HG03565 (cell line): ENCODE measurements at regions not wholly inside any gene's neighbourhood (a gene's known extent, or its start where the extent isn't known, plus 50 kb on each side); places are given as distances from the start of the nearest gene placed in this dataset.

ENCODE experiments used
- ATAC-seq: cut with Tn5 transposase; IDR thresholded peaks from one replicate; pipeline ENCODE4 v1.9.1; 2021; ENCODE audit warnings: mild to moderate bottlenecking, moderate library complexity; ENCODE audit not compliant: unreplicated experiment

GRCh38 chr12:92504594-92504981 lies 198.2 kb upstream of the PLEKHG7 start:
- no peak for ATAC-seq

GRCh38 chr12:92503971-92504593 lies 198.7 kb upstream of the PLEKHG7 start:
- no peak for ATAC-seq

GRCh38 chr12:92503029-92503931 lies 199.5 kb upstream of the PLEKHG7 start:
- peak; percentile 51 for ATAC-seq

DNA sequence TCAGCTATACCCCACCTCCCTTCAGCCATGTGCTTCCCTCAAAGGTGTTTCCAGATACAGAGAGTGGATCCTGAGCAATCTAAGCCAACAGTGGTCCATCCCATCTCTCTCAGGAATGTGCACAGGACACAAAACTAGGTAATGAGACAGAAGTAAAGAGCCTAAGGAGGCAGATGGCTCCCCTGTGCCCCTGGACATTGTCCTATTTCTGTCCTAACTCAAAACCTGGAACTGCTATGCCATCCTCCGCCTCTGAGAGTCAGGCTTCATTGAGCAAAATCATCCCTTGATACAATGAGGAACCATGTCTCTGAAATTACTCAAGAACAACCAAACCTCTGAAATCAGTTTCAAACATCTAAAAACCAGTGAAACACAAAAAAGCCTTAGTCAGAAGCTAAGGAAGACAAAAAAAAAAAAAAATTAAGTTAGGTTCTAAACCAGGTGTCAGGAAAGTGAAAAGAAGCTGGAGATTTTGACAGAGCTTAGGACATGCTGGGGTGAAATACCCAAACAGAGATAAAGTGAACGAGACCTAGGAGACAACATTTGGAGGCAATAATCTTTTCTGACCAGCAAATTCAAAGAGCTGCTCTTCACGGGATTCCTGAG lies 200.3 kb upstream of the PLEKHG7 start:
- ATAC-seq = peak; percentile 41

DNA sequence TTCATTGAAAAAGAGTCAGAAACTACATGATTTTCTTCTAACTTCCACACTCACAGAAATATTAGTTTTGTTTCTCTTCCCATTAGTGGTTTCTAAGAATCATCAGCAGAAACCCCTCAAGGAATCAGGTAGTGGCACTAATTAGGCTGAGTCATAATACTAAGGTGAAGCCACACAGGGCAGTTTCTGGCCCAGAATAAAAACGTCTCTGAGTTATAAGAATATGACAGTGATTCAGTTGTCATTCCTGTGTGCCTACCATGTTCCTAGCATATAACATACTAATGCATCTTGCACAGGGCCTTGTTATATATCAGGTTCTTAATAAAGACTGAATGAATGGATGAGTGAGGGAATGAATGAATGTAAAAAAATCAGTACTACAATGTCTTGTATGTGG lies 206.0 kb upstream of the PLEKHG7 start:
- ATAC-seq = peak; percentile 39

DNA sequence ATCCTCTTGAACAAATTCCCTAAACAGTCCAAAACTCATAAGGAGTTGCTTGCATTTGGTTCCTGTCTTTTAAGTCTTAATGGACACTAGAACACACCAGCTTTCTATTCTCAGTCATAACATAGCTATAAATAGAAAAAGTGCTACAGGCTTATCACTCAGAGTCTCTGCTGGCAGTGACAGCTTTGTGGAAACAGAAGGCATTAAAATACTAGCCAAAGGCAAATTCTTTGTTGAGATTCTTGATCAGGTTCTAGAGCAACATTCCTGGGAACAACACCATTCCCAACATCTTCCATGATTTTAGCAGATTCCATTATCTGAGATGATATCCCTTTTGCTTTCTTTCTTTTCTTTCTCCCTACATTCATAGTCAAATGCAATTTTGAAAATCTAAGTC lies 207.7 kb upstream of the PLEKHG7 start:
- peak; percentile 35 for ATAC-seq

DNA sequence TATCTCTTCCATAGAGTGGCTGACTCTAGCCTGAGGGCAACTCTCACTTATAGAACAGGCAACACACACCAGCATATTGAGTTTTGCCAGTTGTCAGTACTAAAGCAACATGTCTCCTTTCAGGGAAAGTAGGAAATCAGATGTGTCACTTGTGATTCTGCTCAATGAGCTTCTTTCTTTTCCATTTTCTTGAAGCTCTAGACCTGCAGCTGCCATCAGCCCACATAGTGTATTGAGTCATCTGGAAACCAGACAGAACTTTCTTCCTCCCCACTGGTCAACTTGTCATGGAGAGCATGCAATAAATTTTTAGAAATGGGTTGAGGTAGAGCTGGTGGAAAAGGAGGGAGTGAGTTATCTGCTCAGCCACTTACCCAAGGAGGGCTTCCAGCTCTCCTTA lies 209.0 kb upstream of the PLEKHG7 start:
- peak; percentile 54 for ATAC-seq

DNA sequence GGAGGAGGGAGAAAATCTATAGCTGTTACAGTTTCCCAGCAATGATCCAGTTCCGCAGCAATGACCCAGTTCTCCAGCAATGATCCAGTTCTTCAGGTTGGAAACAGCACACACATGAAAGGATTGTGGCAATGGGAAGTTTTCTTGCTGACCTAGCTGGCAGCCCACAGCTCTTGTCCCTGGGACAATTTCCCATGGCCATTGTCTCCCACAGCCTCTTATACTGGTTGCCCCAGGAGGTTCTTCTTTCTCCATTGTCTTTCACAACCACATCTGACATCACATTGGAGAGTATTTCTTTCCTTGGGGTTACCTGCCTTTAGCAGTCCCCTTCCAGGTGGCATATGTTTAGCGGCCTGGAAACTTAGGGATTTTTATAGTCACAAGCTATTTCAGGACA lies 209.8 kb upstream of the PLEKHG7 start:
- no peak for ATAC-seq

DNA sequence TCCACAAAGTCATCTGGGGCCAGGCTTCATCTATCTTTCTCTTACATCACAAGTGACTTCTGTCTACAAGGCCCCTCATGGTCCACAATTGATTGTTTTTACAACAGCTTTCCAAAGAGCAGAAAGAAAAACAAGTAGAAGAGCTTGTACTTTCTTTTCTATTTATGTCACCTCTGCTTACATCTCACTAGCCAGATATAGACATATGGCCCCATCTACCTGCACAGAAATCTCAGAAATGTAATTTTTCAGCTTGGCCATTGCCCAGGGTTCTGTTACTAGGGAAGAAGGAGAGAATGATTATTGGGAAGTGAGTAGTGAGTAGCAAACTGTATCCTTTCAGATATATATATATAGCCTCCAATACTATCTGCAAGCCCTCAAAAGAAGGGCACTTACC lies 210.5 kb upstream of the PLEKHG7 start:
- ATAC-seq = no peak

DNA sequence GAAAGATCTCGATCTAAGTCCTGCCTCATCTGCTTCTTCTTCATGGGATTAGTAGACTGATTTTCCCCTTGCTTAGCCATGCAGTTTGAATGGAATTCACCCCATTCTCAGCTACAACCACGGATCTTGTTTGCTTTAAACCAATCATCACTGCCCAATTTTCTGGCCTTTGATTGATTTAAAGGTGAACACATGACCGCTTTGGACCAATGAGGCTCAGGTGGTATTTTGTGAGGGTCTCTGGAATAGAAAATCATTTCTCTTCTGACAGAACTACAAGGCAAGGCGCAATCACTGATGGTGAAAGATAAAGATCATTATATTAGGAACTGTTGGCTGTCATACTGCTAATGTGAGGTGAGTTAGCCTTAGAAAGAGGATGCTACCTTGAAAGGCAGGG lies 213.0 kb upstream of the PLEKHG7 start:
- no peak for ATAC-seq

GRCh38 chr12:92488735-92489134 lies 214.1 kb upstream of the PLEKHG7 start:
- no peak for ATAC-seq

GRCh38 chr12:92487138-92487485 lies 215.7 kb upstream of the PLEKHG7 start:
- no peak for ATAC-seq

DNA sequence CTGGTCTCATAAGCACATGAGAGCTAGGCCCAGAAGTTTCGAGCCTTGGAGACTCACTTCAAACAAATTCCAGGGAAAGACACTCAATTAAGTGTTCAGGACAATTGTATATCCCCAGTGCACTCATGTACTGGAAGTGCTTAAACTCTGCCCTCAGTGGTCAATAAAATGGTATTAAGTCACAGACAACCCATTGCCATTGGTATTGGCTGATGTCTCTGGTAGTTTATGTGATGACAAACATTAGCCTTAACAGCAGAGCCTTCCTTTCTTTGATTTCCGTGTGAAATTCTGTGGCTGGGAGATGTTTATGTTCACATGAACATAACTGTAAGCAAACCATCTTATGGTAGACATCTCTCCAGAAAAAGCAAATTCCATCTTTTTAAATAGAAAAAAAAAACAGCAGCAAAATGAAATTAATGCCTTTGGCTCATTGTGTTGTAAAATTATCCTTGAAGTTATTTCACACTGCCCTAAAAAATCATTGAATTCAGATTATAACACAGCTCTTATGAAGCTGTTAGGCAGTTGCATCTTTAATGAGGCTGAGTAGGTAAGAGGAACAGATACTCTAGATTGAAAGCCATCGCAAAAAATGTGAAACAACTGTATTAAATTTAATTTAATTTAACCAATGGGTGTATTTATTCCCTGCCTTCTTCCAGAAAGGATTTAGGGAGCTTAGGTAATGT lies 216.2 kb upstream of the PLEKHG7 start:
- ATAC-seq = no peak

DNA sequence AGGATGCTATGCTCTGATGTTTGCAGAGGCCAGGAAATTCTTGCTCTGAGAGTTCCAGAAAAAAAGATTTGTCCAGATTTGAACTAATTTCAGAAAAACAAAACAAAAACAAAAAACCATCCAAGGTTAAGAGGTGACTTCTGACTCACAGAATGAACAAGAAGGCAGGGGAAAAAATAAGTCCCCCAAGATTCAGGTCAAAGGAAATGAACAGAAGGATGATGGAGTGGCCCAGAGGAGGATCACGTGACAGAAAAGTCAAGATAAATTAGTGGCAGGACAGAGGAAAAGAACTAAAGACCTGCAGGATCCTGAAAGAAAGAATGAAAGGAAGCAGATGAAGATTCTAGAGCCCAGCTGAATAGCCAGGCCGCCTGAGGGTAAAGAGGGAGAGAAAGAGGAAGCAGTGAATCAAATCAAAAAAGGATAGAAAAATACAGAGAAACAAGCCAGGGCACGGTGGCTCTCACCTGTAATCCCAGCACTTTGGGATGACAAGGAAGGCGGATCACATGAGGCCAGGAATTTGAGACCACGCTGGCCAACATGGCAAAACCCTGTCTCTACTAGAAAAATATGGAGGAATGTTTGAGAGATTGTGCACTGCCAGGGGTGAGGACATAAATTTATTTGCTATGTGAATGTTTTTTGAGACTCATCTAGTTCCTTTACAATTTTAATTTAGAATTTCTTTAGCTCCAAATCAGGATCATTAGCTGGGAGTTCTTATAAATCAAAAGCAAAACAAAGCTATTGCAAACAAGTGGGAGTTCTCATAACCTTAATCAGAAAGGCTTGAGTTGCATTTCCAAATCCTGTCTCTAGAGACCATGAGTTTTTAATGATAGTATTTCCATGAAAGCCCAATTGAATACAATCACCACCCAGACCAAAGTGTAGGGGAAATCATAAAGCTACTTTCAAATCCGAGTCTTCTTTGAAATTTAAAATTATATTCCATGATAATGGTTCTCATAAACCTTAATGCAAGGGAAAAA lies 217.1 kb upstream of the PLEKHG7 start:
- no peak for ATAC-seq

GRCh38 chr12:92482599-92482998 lies 220.2 kb upstream of the PLEKHG7 start:
- no peak for ATAC-seq

- ATAC-seq = no peak
Measured at GRCh38 chr12:92481066-92481465, 221.7 kb upstream of the PLEKHG7 start.

DNA sequence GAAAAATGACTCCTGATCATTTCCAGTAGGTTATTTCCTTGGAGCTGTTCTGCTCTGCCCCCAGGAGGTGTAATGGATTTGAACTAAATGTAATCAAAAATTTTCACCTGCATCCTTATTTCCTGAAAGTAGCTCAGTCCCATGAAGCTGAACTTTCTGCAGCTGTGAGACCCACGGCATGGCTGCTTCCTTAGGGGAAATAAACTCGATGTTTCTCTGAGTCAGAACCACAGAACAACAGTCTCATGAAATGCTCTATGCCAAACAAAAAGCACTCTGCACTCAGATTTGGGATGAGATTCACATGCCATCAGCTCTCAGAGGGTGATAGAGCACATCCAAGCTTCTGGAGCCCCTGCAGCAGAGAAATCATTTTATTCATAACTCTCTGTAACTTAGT lies 224.1 kb upstream of the PLEKHG7 start:
- ATAC-seq = no peak

GRCh38 chr12:92476844-92477243 lies 225.9 kb upstream of the PLEKHG7 start:
- ATAC-seq = no peak

DNA sequence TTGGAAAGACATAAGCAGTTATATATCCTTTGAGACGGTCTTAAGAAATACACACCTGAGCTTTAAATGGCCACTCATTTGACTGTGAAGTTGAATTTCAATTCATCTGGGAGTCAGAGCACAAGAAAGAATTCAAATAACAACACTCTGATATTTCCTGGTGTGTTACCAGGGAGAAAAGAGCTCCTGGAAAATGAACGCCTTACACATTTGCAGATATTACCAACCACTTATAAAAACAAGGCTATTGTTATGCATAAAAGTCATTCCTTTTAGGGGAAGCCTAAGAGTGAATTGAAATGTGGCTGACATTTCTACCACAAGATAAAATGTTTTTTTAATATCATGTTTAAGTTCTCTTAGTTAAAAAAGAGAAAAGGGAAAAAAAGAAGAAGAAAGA lies 229.2 kb upstream of the PLEKHG7 start:
- no peak for ATAC-seq

- ATAC-seq = no peak
Measured at GRCh38 chr12:92472201-92472600, 230.6 kb upstream of the PLEKHG7 start.
